ENCODE measurements at regions not wholly inside any gene's neighbourhood (a gene's known extent, or its start where the extent isn't known, plus 50 kb on each side); places are given as distances from the start of the nearest gene placed in this dataset.

GRCh38 chr2:59096973-59097372 is 855.8 kb upstream of the FANCL start:
- Histone ChIP-seq H3K4me3 (no peak overlapping the region), H3K4me1 (no peaks in the 10 kb centered on the region), H3K27ac (no peak overlapping the region), H3K27me3 (no peaks in the 10 kb centered on the region), H3K36me3 (no peaks in the 10 kb centered on the region), H3K9me3 (peaks cover 0 to 39% (median 17%) of the 10 kb centered on the region in 11 donors)
- TF ChIP-seq, protein P1, sequence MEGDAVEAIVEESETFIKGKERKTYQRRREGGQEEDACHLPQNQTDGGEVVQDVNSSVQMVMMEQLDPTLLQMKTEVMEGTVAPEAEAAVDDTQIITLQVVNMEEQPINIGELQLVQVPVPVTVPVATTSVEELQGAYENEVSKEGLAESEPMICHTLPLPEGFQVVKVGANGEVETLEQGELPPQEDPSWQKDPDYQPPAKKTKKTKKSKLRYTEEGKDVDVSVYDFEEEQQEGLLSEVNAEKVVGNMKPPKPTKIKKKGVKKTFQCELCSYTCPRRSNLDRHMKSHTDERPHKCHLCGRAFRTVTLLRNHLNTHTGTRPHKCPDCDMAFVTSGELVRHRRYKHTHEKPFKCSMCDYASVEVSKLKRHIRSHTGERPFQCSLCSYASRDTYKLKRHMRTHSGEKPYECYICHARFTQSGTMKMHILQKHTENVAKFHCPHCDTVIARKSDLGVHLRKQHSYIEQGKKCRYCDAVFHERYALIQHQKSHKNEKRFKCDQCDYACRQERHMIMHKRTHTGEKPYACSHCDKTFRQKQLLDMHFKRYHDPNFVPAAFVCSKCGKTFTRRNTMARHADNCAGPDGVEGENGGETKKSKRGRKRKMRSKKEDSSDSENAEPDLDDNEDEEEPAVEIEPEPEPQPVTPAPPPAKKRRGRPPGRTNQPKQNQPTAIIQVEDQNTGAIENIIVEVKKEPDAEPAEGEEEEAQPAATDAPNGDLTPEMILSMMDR (IDR thresholded peaks at IDR 0.05), result no peak
- intact Hi-C loops (cut with DNase I), result no loop called here
- WGBS, 2 donors, result 73% methylated on average over 2 of the region's 2 CpGs
- no peak for ATAC-seq
- no peak for DNase-seq

- no peak overlapping the region for H3K4me3 ChIP-seq
- no peak for ATAC-seq
- no peaks in the 10 kb centered on the region for H3K36me3 ChIP-seq
- H3K27me3 ChIP-seq, result no peaks in the 10 kb centered on the region
- H3K27ac ChIP-seq, result no peak overlapping the region
- intact Hi-C loops (cut with DNase I), result no loop called here
- TF ChIP-seq, protein P1 (IDR thresholded peaks at IDR 0.05), result no peak
- DNase-seq, result no peak
- no peaks in the 10 kb centered on the region for H3K4me1 ChIP-seq
- H3K9me3 ChIP-seq, result peaks cover 0 to 39% (median 11%) of the 10 kb centered on the region in 11 donors
- WGBS, 2 donors, result 78 to 82% methylated on average over 4 of the region's 4 CpGs
Observed at GRCh38 chr2:59093571-59093970, 852.4 kb upstream of the FANCL start.

GRCh38 chr2:59084326-59084725 is 843.2 kb upstream of the FANCL start:
- no peak for DNase-seq
- TF ChIP-seq, protein P1 (IDR thresholded peaks at IDR 0.05), result no peak
- Histone ChIP-seq H3K27me3 (no peaks in the 10 kb centered on the region), H3K36me3 (no peaks in the 10 kb centered on the region), H3K27ac (no peak overlapping the region), H3K4me3 (no peak overlapping the region), H3K4me1 (peaks cover 0 to 5% (median 0%) of the 10 kb centered on the region in 9 donors), H3K9me3 (peaks cover 0 to 4% (median 0%) of the 10 kb centered on the region in 11 donors)
- 39 to 46% methylated on average over 6 of the region's 6 CpGs for WGBS, 2 donors
- intact Hi-C loops (cut with DNase I), result no loop called here
- no peak for ATAC-seq

GRCh38 chr2:59083075-59083828 is 842.1 kb upstream of the FANCL start:
- DNase-seq, result no peak
- TF ChIP-seq, protein P1 (IDR thresholded peaks at IDR 0.05), result no peak
- Histone ChIP-seq H3K4me3 (no peak overlapping the region), H3K4me1 (peaks cover 0 to 5% (median 0%) of the 10 kb centered on the region in 9 donors), H3K27me3 (no peaks in the 10 kb centered on the region), H3K36me3 (no peaks in the 10 kb centered on the region), H3K27ac (no peak overlapping the region), H3K9me3 (peaks cover 0 to 4% (median 0%) of the 10 kb centered on the region in 11 donors)
- intact Hi-C loops (cut with DNase I), result no loop called here
- ATAC-seq, result no peak
- 68% methylated on average over 5 of the region's 5 CpGs for WGBS, 2 donors

All from heart right ventricle (tissue), 16 donors.